ENCODE measurements at regions not wholly inside any gene's neighbourhood (a gene's known extent, or its start where the extent isn't known, plus 50 kb on each side); places are given as distances from the start of the nearest gene placed in this dataset.

DNA sequence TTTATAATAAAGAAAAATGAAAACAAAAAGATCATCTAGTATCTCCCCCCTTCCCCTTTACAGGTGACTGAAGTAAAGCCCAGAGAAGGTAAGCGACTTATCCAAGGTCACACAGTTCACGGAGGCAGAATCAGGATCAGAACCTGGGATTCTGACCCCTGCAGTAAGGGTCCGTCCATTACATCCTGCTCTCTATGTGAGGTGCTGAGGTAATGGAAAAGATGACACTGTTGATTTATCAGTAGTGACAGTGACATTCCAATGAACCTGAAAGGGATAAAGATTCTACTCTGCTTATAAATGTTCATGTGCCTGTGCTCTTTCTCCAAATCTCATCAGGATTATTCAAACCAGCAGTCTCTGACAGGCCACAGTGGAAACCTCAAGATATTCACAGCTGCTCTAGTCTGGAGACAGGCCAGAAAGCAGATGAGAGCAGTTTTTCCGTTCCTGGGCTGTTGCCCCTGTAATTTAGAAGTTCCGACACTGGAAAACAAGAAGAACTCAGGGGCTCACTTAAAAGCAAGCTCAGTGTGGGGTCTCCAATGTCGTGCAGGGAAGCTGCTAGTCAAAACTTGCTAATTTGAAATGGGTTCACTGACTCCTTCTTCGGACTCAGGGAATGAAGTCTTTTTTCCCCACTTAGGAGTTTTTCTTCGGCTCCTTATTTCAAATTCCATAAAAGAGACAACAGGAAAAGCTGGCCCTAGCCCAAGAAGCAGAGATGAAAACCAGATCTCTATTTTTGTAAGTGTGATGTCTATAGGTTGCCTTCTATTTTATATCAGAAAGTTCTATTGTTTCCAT is 131.8 kb upstream of the EEA1 start:
- Histone ChIP-seq H3K9ac (ENCODE audit: insufficient read depth, low read length) (no peak overlapping the region), H3K79me2 (ENCODE audit: control insufficient read depth, insufficient read depth, low read length) (no peaks in the 10 kb centered on the region), H3K27me3 (ENCODE audit: control insufficient read depth, insufficient read depth, low read length) (peaks cover 13% of the 10 kb centered on the region), H2AFZ (ENCODE audit: low read length) (no peak overlapping the region), H3K4me3 (replicated peaks in 1 of 4; ENCODE audit: control extremely low read depth in 1 of 4, insufficient read depth in 1 of 4, low read depth in 3 of 4, low read length in 4 of 4) (peak overlapping the region in 1 of 4 experiments; percentile 30), H3K9me3 (ENCODE audit: control insufficient read depth, insufficient read depth, low read depth, low read length) (no peaks in the 10 kb centered on the region), H3K27ac (ENCODE audit: insufficient read depth, low read length) (no peak overlapping the region), H3K4me1 (ENCODE audit: control insufficient read depth, extremely low read depth, insufficient read depth, low read length) (no peaks in the 10 kb centered on the region), H3K4me2 (ENCODE audit: extremely low read depth, insufficient read depth, low read length) (no peak overlapping the region), H3K36me3 (ENCODE audit: control insufficient read depth, insufficient read depth, low read length) (no peaks in the 10 kb centered on the region), H4K20me1 (ENCODE audit: control insufficient read depth, extremely low read depth, insufficient read depth, low read length) (no peaks in the 10 kb centered on the region)
- TF ChIP-seq, protein P1, sequence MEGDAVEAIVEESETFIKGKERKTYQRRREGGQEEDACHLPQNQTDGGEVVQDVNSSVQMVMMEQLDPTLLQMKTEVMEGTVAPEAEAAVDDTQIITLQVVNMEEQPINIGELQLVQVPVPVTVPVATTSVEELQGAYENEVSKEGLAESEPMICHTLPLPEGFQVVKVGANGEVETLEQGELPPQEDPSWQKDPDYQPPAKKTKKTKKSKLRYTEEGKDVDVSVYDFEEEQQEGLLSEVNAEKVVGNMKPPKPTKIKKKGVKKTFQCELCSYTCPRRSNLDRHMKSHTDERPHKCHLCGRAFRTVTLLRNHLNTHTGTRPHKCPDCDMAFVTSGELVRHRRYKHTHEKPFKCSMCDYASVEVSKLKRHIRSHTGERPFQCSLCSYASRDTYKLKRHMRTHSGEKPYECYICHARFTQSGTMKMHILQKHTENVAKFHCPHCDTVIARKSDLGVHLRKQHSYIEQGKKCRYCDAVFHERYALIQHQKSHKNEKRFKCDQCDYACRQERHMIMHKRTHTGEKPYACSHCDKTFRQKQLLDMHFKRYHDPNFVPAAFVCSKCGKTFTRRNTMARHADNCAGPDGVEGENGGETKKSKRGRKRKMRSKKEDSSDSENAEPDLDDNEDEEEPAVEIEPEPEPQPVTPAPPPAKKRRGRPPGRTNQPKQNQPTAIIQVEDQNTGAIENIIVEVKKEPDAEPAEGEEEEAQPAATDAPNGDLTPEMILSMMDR (conservative IDR thresholded peaks at IDR 0.05 in 1 of 2, IDR thresholded peaks at IDR 0.05 in 1 of 2; ENCODE audit: low read depth in 1 of 2, low read length in 2 of 2) = peak; percentile 9 to 19
- no peak for TF ChIP-seq EZH2 (IDR thresholded peaks at IDR 0.05; ENCODE audit: low read length, missing control alignments)
- DNase-seq (ENCODE audit: low read depth in 2 of 2) = peak; percentile 47 to 70

DNA sequence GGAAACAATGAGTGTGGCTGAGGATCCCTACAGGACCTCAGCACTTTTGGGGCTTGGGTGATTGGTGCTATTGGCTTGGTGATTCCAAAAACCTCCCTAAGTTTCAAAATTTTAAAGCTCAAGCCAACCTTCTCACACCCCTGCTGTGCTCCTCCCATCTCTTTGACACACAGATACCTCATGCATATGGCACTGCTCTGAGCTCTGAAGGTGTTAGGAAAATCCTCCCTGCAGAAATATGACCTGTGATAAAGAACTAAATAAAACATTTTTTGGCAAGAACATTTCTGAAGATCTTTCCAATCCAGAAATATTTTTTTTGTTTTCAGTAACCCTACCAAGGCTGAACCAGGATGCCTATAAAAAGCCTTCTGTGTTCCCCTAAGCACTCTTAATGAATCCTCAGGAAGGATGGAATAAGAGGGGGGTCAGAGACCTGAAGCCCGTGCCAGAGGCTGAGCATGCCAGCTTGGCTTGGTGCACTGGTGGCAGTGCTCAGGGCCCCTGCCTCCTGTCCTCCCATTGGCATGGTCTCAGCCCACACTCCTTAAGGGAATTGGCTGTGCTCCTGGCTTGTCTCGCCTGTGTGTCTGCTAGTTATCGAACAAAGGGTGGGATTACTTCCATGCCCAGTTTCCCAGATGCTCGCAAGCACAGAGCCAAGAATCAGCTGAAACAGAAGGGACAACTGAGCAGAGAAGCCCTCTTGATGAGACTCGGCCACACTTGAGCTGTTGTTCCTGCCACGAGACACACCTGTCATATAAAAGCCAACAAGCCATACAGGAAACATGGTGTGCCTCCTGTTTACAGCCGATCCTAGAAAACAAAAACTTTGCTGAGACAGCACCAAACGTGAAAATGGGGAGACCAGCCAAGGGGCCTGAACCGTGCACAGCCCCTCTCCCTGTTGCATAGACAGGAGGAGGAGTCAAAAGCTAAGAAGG is 132.7 kb upstream of the EEA1 start:
- H3K4me3 ChIP-seq (replicated peaks in 1 of 4; ENCODE audit: control extremely low read depth in 1 of 4, insufficient read depth in 1 of 4, low read depth in 3 of 4, low read length in 4 of 4) = no peak overlapping the region
- H3K27me3 ChIP-seq (ENCODE audit: control insufficient read depth, insufficient read depth, low read length) = peaks cover 13% of the 10 kb centered on the region
- no peaks in the 10 kb centered on the region for H3K9me3 ChIP-seq (ENCODE audit: control insufficient read depth, insufficient read depth, low read depth, low read length)
- H2AFZ ChIP-seq (ENCODE audit: low read length) = no peak overlapping the region
- no peak overlapping the region for H3K9ac ChIP-seq (ENCODE audit: insufficient read depth, low read length)
- H3K4me1 ChIP-seq (ENCODE audit: control insufficient read depth, extremely low read depth, insufficient read depth, low read length) = no peaks in the 10 kb centered on the region
- no peaks in the 10 kb centered on the region for H3K36me3 ChIP-seq (ENCODE audit: control insufficient read depth, insufficient read depth, low read length)
- DNase-seq (ENCODE audit: low read depth in 2 of 2) = no peak
- H3K79me2 ChIP-seq (ENCODE audit: control insufficient read depth, insufficient read depth, low read length) = no peaks in the 10 kb centered on the region
- H3K27ac ChIP-seq (ENCODE audit: insufficient read depth, low read length) = no peak overlapping the region
- H3K4me2 ChIP-seq (ENCODE audit: extremely low read depth, insufficient read depth, low read length) = no peak overlapping the region
- TF ChIP-seq EZH2 (IDR thresholded peaks at IDR 0.05; ENCODE audit: low read length, missing control alignments) = no peak
- TF ChIP-seq, protein P1 (conservative IDR thresholded peaks at IDR 0.05 in 1 of 2, IDR thresholded peaks at IDR 0.05 in 1 of 2; ENCODE audit: low read depth in 1 of 2, low read length in 2 of 2) = no peak
- no peaks in the 10 kb centered on the region for H4K20me1 ChIP-seq (ENCODE audit: control insufficient read depth, extremely low read depth, insufficient read depth, low read length)

DNA sequence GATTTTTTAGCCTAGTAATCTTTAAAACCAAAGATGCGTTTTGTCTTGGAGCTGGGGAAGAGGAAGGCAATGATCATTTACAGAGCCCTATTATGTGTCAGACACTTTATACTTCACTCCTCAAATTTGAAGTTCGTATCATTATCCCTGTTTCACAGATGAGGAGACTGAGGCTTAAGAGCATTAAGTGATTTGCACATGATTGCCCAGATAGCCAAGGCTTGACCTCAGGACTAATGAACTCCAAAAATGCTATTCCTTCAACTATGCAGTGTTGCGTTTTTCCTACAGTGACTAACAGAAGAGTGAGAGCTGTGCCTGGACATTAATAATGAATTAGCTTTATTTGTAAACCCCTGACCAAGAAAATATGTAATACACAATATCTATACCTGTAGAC is 136.8 kb upstream of the EEA1 start:
- Histone ChIP-seq H3K27me3 (ENCODE audit: control insufficient read depth, insufficient read depth, low read length) (peaks cover 13% of the 10 kb centered on the region), H2AFZ (ENCODE audit: low read length) (no peak overlapping the region), H3K4me3 (replicated peaks in 1 of 4; ENCODE audit: control extremely low read depth in 1 of 4, insufficient read depth in 1 of 4, low read depth in 3 of 4, low read length in 4 of 4) (no peak overlapping the region), H3K4me1 (ENCODE audit: control insufficient read depth, extremely low read depth, insufficient read depth, low read length) (no peaks in the 10 kb centered on the region), H3K9ac (ENCODE audit: insufficient read depth, low read length) (no peak overlapping the region), H4K20me1 (ENCODE audit: control insufficient read depth, extremely low read depth, insufficient read depth, low read length) (no peaks in the 10 kb centered on the region), H3K4me2 (ENCODE audit: extremely low read depth, insufficient read depth, low read length) (no peak overlapping the region), H3K79me2 (ENCODE audit: control insufficient read depth, insufficient read depth, low read length) (no peaks in the 10 kb centered on the region), H3K36me3 (ENCODE audit: control insufficient read depth, insufficient read depth, low read length) (no peaks in the 10 kb centered on the region), H3K9me3 (ENCODE audit: control insufficient read depth, insufficient read depth, low read depth, low read length) (no peaks in the 10 kb centered on the region), H3K27ac (ENCODE audit: insufficient read depth, low read length) (no peak overlapping the region)
- DNase-seq (ENCODE audit: low read depth in 2 of 2) = no peak
- TF ChIP-seq, protein P1 (conservative IDR thresholded peaks at IDR 0.05 in 1 of 2, IDR thresholded peaks at IDR 0.05 in 1 of 2; ENCODE audit: low read depth in 1 of 2, low read length in 2 of 2) = no peak
- no peak for TF ChIP-seq EZH2 (IDR thresholded peaks at IDR 0.05; ENCODE audit: low read length, missing control alignments)
